H1 (cell line): ENCODE measurements at regions not wholly inside any gene's neighbourhood (a gene's known extent, or its start where the extent isn't known, plus 50 kb on each side); places are given as distances from the start of the nearest gene placed in this dataset.

ENCODE experiments used
- BACH1 ChIP-seq: IDR thresholded peaks from 2 replicates; pipeline ENCODE4 v1.6.1; 2012; ENCODE audit warnings: low read length, improper control_type of control experiment
- CREB1 ChIP-seq: IDR thresholded peaks from 2 replicates; pipeline ENCODE4 v1.6.1; 2012; ENCODE audit warnings: inconsistent platforms
- TF ChIP-seq, protein P1 (sequence below): fragments of 300-600 bp; sonication (generic); IDR thresholded peaks from 2 replicates; pipeline ENCODE4 v1.7.1; 2012; ENCODE audit warnings: low read length, moderate library complexity, mild to moderate bottlenecking, inconsistent platforms; ENCODE audit not compliant: insufficient replicate concordance
- TF ChIP-seq, protein P2 (sequence below): IDR thresholded peaks from 2 replicates; pipeline ENCODE4 v1.6.1; 2012; ENCODE audit warnings: inconsistent platforms
- TF ChIP-seq, protein P3 (sequence below), 3 experiments: IDR thresholded peaks; 1 replicate in 2 of 3; 2 replicates in 1 of 3; pipeline versions ENCODE4 v1.5.1 to v1.6.1; 2011; ENCODE audit warnings: low read length in 3 of 3, mild to moderate bottlenecking in 3 of 3, inconsistent platforms in 2 of 3, low read depth in 1 of 3, moderate library complexity in 1 of 3; ENCODE audit not compliant: insufficient read depth in 1 of 3; ENCODE audit errors: control extremely low read depth in 1 of 3

DNA sequence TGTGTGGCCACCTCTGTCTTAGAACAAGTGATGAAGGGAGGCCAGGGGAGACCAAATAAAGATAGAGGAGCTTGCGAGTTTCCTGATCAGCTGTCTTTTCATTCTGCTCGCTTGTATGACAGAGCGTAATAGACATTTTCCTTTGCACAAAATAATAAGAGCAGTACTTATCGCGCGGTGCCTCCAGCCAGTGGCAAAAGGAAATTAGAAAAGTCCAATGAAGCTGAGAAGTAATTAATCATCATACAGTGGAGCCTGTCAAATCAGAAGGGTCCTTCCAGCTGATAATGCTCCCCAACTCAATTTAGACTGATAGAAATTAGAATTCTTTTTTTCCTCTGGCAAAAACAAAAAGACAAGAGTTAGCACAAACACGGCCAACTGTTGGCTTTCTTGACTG, 307.0 kb upstream of the IRX5 start (continued):
- TF ChIP-seq, protein P1, sequence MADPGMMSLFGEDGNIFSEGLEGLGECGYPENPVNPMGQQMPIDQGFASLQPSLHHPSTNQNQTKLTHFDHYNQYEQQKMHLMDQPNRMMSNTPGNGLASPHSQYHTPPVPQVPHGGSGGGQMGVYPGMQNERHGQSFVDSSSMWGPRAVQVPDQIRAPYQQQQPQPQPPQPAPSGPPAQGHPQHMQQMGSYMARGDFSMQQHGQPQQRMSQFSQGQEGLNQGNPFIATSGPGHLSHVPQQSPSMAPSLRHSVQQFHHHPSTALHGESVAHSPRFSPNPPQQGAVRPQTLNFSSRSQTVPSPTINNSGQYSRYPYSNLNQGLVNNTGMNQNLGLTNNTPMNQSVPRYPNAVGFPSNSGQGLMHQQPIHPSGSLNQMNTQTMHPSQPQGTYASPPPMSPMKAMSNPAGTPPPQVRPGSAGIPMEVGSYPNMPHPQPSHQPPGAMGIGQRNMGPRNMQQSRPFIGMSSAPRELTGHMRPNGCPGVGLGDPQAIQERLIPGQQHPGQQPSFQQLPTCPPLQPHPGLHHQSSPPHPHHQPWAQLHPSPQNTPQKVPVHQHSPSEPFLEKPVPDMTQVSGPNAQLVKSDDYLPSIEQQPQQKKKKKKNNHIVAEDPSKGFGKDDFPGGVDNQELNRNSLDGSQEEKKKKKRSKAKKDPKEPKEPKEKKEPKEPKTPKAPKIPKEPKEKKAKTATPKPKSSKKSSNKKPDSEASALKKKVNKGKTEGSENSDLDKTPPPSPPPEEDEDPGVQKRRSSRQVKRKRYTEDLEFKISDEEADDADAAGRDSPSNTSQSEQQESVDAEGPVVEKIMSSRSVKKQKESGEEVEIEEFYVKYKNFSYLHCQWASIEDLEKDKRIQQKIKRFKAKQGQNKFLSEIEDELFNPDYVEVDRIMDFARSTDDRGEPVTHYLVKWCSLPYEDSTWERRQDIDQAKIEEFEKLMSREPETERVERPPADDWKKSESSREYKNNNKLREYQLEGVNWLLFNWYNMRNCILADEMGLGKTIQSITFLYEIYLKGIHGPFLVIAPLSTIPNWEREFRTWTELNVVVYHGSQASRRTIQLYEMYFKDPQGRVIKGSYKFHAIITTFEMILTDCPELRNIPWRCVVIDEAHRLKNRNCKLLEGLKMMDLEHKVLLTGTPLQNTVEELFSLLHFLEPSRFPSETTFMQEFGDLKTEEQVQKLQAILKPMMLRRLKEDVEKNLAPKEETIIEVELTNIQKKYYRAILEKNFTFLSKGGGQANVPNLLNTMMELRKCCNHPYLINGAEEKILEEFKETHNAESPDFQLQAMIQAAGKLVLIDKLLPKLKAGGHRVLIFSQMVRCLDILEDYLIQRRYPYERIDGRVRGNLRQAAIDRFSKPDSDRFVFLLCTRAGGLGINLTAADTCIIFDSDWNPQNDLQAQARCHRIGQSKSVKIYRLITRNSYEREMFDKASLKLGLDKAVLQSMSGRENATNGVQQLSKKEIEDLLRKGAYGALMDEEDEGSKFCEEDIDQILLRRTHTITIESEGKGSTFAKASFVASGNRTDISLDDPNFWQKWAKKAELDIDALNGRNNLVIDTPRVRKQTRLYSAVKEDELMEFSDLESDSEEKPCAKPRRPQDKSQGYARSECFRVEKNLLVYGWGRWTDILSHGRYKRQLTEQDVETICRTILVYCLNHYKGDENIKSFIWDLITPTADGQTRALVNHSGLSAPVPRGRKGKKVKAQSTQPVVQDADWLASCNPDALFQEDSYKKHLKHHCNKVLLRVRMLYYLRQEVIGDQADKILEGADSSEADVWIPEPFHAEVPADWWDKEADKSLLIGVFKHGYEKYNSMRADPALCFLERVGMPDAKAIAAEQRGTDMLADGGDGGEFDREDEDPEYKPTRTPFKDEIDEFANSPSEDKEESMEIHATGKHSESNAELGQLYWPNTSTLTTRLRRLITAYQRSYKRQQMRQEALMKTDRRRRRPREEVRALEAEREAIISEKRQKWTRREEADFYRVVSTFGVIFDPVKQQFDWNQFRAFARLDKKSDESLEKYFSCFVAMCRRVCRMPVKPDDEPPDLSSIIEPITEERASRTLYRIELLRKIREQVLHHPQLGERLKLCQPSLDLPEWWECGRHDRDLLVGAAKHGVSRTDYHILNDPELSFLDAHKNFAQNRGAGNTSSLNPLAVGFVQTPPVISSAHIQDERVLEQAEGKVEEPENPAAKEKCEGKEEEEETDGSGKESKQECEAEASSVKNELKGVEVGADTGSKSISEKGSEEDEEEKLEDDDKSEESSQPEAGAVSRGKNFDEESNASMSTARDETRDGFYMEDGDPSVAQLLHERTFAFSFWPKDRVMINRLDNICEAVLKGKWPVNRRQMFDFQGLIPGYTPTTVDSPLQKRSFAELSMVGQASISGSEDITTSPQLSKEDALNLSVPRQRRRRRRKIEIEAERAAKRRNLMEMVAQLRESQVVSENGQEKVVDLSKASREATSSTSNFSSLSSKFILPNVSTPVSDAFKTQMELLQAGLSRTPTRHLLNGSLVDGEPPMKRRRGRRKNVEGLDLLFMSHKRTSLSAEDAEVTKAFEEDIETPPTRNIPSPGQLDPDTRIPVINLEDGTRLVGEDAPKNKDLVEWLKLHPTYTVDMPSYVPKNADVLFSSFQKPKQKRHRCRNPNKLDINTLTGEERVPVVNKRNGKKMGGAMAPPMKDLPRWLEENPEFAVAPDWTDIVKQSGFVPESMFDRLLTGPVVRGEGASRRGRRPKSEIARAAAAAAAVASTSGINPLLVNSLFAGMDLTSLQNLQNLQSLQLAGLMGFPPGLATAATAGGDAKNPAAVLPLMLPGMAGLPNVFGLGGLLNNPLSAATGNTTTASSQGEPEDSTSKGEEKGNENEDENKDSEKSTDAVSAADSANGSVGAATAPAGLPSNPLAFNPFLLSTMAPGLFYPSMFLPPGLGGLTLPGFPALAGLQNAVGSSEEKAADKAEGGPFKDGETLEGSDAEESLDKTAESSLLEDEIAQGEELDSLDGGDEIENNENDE: no peak
- TF ChIP-seq, protein P2, sequence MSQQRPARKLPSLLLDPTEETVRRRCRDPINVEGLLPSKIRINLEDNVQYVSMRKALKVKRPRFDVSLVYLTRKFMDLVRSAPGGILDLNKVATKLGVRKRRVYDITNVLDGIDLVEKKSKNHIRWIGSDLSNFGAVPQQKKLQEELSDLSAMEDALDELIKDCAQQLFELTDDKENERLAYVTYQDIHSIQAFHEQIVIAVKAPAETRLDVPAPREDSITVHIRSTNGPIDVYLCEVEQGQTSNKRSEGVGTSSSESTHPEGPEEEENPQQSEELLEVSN: no peak
- TF ChIP-seq BACH1: no peak
- TF ChIP-seq, protein P3, sequence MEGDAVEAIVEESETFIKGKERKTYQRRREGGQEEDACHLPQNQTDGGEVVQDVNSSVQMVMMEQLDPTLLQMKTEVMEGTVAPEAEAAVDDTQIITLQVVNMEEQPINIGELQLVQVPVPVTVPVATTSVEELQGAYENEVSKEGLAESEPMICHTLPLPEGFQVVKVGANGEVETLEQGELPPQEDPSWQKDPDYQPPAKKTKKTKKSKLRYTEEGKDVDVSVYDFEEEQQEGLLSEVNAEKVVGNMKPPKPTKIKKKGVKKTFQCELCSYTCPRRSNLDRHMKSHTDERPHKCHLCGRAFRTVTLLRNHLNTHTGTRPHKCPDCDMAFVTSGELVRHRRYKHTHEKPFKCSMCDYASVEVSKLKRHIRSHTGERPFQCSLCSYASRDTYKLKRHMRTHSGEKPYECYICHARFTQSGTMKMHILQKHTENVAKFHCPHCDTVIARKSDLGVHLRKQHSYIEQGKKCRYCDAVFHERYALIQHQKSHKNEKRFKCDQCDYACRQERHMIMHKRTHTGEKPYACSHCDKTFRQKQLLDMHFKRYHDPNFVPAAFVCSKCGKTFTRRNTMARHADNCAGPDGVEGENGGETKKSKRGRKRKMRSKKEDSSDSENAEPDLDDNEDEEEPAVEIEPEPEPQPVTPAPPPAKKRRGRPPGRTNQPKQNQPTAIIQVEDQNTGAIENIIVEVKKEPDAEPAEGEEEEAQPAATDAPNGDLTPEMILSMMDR (IDR thresholded peaks at IDR 0.05; ENCODE audit: control extremely low read depth in 1 of 3, insufficient read depth in 1 of 3, low read depth in 1 of 3, low read length in 3 of 3): no peak
- no peak for TF ChIP-seq CREB1
